PFSK-1 (cell line): ENCODE measurements at regions not wholly inside any gene's neighbourhood (a gene's known extent, or its start where the extent isn't known, plus 50 kb on each side); places are given as distances from the start of the nearest gene placed in this dataset.

Source experiments
- FOXP2 ChIP-seq: optimal IDR thresholded peaks from 2 replicates; pipeline ENCODE3; 2011; ENCODE audit warnings: borderline replicate concordance, control low read depth, inconsistent platforms; ENCODE audit not compliant: insufficient read depth; ENCODE audit errors: extremely low read length, extremely low read depth
- POLR2AphosphoS5 ChIP-seq: IDR thresholded peaks from 2 replicates; pipeline ENCODE4 v1.6.1; 2012; ENCODE audit warnings: low read depth, mild to moderate bottlenecking, control low read depth, low read length, moderate library complexity
- REST ChIP-seq, 2 experiments: IDR thresholded peaks; 2 replicates each; pipeline versions ENCODE4 v1.6.1 to v1.8.0; 2011 to 2012; ENCODE audit warnings: low read depth in 2 of 2, low read length in 2 of 2, control low read depth in 1 of 2, inconsistent platforms in 1 of 2, mild to moderate bottlenecking in 1 of 2, moderate library complexity in 1 of 2; ENCODE audit not compliant: insufficient read depth in 1 of 2
- SIN3A ChIP-seq: IDR thresholded peaks from 2 replicates; pipeline ENCODE4 v1.6.1; 2012; ENCODE audit warnings: mild to moderate bottlenecking, low read length, moderate library complexity, borderline replicate concordance; ENCODE audit not compliant: insufficient read depth
- TAF1 ChIP-seq: IDR thresholded peaks from 2 replicates; pipeline ENCODE4 v1.6.1; 2012; ENCODE audit warnings: low read length, control low read depth, borderline replicate concordance; ENCODE audit not compliant: insufficient read depth

DNA sequence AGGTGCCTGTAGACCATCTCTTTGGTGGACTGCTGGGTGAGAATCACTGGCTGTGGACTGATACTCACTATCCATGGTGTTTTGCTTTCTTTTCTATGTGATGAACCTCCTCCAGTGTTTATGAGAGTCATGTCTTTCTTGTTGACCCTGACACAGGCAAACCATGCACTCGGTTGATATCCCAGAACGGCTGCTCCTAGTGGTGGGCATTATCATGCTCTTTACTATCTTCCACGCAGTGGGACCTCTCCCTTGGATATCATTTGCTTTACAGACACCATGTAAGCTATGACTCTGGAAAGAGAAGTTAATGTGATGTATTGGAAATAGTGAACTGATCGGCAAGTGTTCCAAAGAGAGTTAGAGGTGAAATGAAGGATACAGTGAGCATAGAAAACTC, 1455.6 kb downstream of the BRINP3 start:
- TF ChIP-seq SIN3A: no peak
- no peak for TF ChIP-seq REST (IDR thresholded peaks at IDR 0.05; ENCODE audit: insufficient read depth in 1 of 2, low read depth in 2 of 2, low read length in 2 of 2)
- TF ChIP-seq POLR2AphosphoS5: no peak
- TF ChIP-seq FOXP2: no peak
- TF ChIP-seq TAF1: no peak

DNA sequence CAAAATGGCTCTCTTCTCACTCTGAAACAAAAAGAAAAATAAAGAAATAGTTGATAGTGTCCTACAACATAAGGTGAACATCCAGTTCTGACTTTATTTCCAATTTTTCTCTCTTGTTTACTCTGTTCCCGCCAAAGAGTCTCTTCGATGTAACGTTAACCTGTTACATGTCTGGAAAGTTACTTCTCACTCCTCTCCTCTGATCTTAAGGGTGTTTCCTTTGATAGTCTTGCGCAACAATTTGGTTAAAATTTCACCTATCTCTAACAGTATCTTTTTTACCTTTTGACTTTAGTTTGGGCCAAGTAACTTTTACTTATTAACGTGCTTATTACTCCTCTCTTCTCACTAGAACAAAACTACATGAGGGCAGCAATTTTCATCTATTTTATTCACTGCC, 1450.2 kb downstream of the BRINP3 start:
- TF ChIP-seq FOXP2: no peak
- no peak for TF ChIP-seq SIN3A
- no peak for TF ChIP-seq REST (IDR thresholded peaks at IDR 0.05; ENCODE audit: insufficient read depth in 1 of 2, low read depth in 2 of 2, low read length in 2 of 2)
- TF ChIP-seq TAF1: no peak
- TF ChIP-seq POLR2AphosphoS5: no peak

GRCh38 chr1:189033169-189033568, 1444.5 kb downstream of the BRINP3 start:
- TF ChIP-seq REST (IDR thresholded peaks at IDR 0.05; ENCODE audit: insufficient read depth in 1 of 2, low read depth in 2 of 2, low read length in 2 of 2): no peak
- TF ChIP-seq FOXP2: no peak
- no peak for TF ChIP-seq TAF1
- TF ChIP-seq SIN3A: no peak
- TF ChIP-seq POLR2AphosphoS5: no peak

DNA sequence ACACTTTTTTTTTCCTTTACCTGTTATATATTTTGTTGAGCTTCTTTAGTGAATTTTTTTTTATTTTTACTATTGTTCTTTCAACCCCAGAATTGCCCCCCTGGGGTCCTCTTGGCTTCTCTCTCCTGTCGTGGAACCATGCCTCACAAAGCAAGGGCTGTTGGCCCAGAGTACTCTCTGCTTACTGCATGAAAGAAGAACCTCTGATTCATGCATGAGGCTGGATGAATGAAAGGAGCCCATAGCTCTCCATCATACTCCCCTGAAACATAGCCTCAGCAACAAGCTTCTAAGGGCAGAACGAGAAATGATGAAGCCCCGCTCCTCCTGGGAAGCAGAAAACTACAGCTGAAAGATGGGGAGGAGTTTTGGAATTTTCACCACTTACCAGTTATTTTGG, 1441.0 kb downstream of the BRINP3 start:
- TF ChIP-seq FOXP2: no peak
- TF ChIP-seq SIN3A: no peak
- TF ChIP-seq TAF1: no peak
- TF ChIP-seq POLR2AphosphoS5: no peak
- no peak for TF ChIP-seq REST (IDR thresholded peaks at IDR 0.05; ENCODE audit: insufficient read depth in 1 of 2, low read depth in 2 of 2, low read length in 2 of 2)

DNA sequence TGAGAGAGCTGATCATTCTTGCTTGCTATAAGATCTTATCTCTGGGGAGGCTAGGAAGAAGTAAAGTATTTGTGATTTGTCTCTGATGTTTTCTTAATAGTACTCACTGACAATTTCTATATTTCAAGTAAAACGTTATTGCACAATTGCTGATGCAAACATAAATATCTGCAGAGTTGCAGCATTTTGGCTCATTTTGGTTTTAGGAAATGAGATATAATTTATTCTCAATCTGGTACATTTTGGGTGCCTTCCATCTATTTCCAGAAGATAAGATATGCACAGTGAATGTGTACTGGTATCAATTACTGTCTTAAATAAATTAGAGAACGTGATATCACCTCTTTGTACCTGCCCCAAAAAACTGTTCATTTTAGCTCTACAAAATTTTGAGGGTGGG, 1431.5 kb downstream of the BRINP3 start:
- no peak for TF ChIP-seq SIN3A
- no peak for TF ChIP-seq TAF1
- TF ChIP-seq POLR2AphosphoS5: no peak
- no peak for TF ChIP-seq FOXP2
- TF ChIP-seq REST (IDR thresholded peaks at IDR 0.05; ENCODE audit: insufficient read depth in 1 of 2, low read depth in 2 of 2, low read length in 2 of 2): no peak
